K562 (cell line): ENCODE measurements at regions not wholly inside any gene's neighbourhood (a gene's known extent, or its start where the extent isn't known, plus 50 kb on each side); places are given as distances from the start of the nearest gene placed in this dataset.

Source experiments
- ATAC-seq: fragments of 200-7000 bp; cut with Tn5 transposase; 3 replicates; pipeline ENCODE4 v1.9.1; 2020; ENCODE audit warnings: moderate library complexity
- BruUV-seq: library from RNA; stranded (reverse); fragments of 400-500 nt; replicated peaks from 2 replicates; lab custom pipeline; 2021; lab: Mats Ljungman, UMichigan
- CTCF ChIA-PET: fragments of 300-600 bp; formaldehyde crosslinking; extraction: SDS; loops from one replicate; lab custom pipeline; 2021; ENCODE audit warnings: low intra/inter-chr PET ratio; lab: Yijun Ruan, JAX
- POLR2A ChIA-PET: fragments of 300-600, 350-650 bp; sonication (Branson Sonifier 250); formaldehyde crosslinking; extraction: SDS; loops from one replicate; lab custom pipeline; 2021; ENCODE audit warnings: antibody characterized with exemption, inconsistent platforms; lab: Yijun Ruan, JAX
- DNase-seq, 4 experiments: peaks; one replicate each; pipeline versions ENCODE4 v3.0.0 to v3.0.0-alpha.2; 2011 to 2018; ENCODE audit warnings: low spot score in 3 of 4, mixed read lengths in 3 of 4; ENCODE audit errors: extremely low read depth in 1 of 4
- FAIRE-seq: peaks from 2 replicates; lab custom pipeline; 2011; peaks lifted over from hg19 to GRCh38; lab: Jason Lieb, UNC
- H2AFZ ChIP-seq: 2 replicates; pipeline ENCODE4 v1.6.0; 2011; ENCODE audit warnings: low read depth, low read length, control low read depth, inconsistent platforms
- H3K27ac ChIP-seq: fragments of 200-600 bp; 3 replicates; pipeline ENCODE4 v1.8.0; 2011; ENCODE audit warnings: low read depth, mild to moderate bottlenecking, control low read depth, inconsistent platforms, low read length, moderate library complexity, mixed read lengths; ENCODE audit errors: extremely low read depth
- H3K27me3 ChIP-seq, 2 experiments: fragments of 300-600 bp in 1 of 2; 2 replicates in 1 of 2; 3 replicates in 1 of 2; pipeline versions ENCODE4 v1.6.0 to v1.8.0; 2011; ENCODE audit warnings: inconsistent platforms in 2 of 2, low read length in 2 of 2, mild to moderate bottlenecking in 1 of 2, mixed read lengths in 1 of 2, moderate library complexity in 1 of 2; ENCODE audit not compliant: control insufficient read depth in 2 of 2, insufficient read depth in 2 of 2
- H3K36me3 ChIP-seq: fragments of 300-600 bp; 3 replicates; pipeline ENCODE4 v1.8.0; 2011; ENCODE audit warnings: mild to moderate bottlenecking, low read length, inconsistent platforms; ENCODE audit not compliant: control insufficient read depth, insufficient read depth
- H3K4me1 ChIP-seq, 2 experiments: fragments of 200-600 bp in 1 of 2; replicated peaks in 1 of 2; 2 replicates in 1 of 2; 3 replicates in 1 of 2; pipeline versions ENCODE4 v1.5.1 to v1.8.0; 2011; ENCODE audit warnings: inconsistent platforms in 2 of 2, low read length in 2 of 2, mild to moderate bottlenecking in 1 of 2, mixed read lengths in 1 of 2, moderate library complexity in 1 of 2; ENCODE audit not compliant: control insufficient read depth in 2 of 2, insufficient read depth in 2 of 2
- H3K4me2 ChIP-seq: 2 replicates; pipeline ENCODE4 v1.6.1; 2011; ENCODE audit warnings: low read length, control low read depth, inconsistent platforms, mixed read lengths; ENCODE audit not compliant: insufficient read depth
- H3K4me3 ChIP-seq: fragments of 200-600 bp; sonication (generic), shearing (Covaris generic); 2 replicates; pipeline ENCODE4 v1.5.1; 2016; ENCODE audit warnings: control low read depth, inconsistent platforms
- H3K79me2 ChIP-seq: fragments of 200-600 bp; 3 replicates; pipeline ENCODE4 v1.8.0; 2011; ENCODE audit warnings: low read length, inconsistent platforms; ENCODE audit not compliant: control insufficient read depth, insufficient read depth
- H3K9ac ChIP-seq, 2 experiments: 2 replicates each; pipeline versions ENCODE4 v1.6.0 to v1.6.1; 2011; ENCODE audit warnings: low read depth in 2 of 2, low read length in 2 of 2, control low read depth in 1 of 2, inconsistent platforms in 1 of 2, mild to moderate bottlenecking in 1 of 2, mixed read lengths in 1 of 2; ENCODE audit not compliant: insufficient read depth in 1 of 2
- H3K9me1 ChIP-seq: one replicate; pipeline ENCODE4 v1.6.0; 2011; ENCODE audit warnings: inconsistent platforms, mild to moderate bottlenecking, low read length, moderate library complexity; ENCODE audit not compliant: control insufficient read depth, insufficient read depth
- H3K9me3 ChIP-seq: replicated peaks from 2 replicates; pipeline ENCODE4 v1.5.1; 2011; ENCODE audit warnings: low read depth, low read length, inconsistent platforms; ENCODE audit not compliant: control insufficient read depth, insufficient read depth
- H4K20me1 ChIP-seq: replicated peaks from 2 replicates; pipeline ENCODE4 v1.6.1; 2011; ENCODE audit warnings: low read length, inconsistent platforms, mixed read lengths; ENCODE audit not compliant: control insufficient read depth, insufficient read depth
- ARNT ChIP-seq, 2 experiments: fragments of 450-650 bp; IDR thresholded peaks; 2 replicates each; pipeline ENCODE4 v1.6.1; 2016; ENCODE audit warnings: mild to moderate bottlenecking in 1 of 2
- FOXA1 ChIP-seq: fragments of 450-650 bp; IDR thresholded peaks from 2 replicates; pipeline ENCODE4 v1.6.1; 2016; ENCODE audit warnings: mild to moderate bottlenecking, borderline replicate concordance
- GABPB1 ChIP-seq: sonication (generic); formaldehyde crosslinking; IDR thresholded peaks from 2 replicates; pipeline ENCODE4 v1.8.0; 2022; ENCODE audit warnings: mild to moderate bottlenecking, missing genetic modification reagents
- GATAD2A ChIP-seq: fragments of 450-650 bp; IDR thresholded peaks from 2 replicates; pipeline ENCODE4 v1.6.1; 2017
- GATAD2B ChIP-seq: fragments of 450-650 bp; IDR thresholded peaks from 2 replicates; pipeline ENCODE4 v1.6.1; 2017; ENCODE audit warnings: mild to moderate bottlenecking, borderline replicate concordance
- PRMT5 ChIP-seq: sonication (generic); formaldehyde crosslinking; IDR thresholded peaks from 2 replicates; pipeline ENCODE4 v1.5.0; 2020; ENCODE audit warnings: missing genetic modification reagents
- ZBTB8A ChIP-seq: fragments of 450-650 bp; IDR thresholded peaks from 2 replicates; pipeline ENCODE4 v1.6.1; 2018; ENCODE audit warnings: mild to moderate bottlenecking, moderate library complexity; ENCODE audit not compliant: partially characterized antibody
- ZNF384 ChIP-seq: IDR thresholded peaks from 2 replicates; pipeline ENCODE4 v1.6.1; 2012; ENCODE audit warnings: low read depth, low read length, improper control_type of control experiment
- ZNF717 ChIP-seq: fragments of 250-450 bp; sonication (Bioruptor Pico); IDR thresholded peaks from 2 replicates; pipeline ENCODE4 v1.5.0; 2021
- ZNF780A ChIP-seq: fragments of 250-450 bp; sonication (Bioruptor Pico); IDR thresholded peaks from 2 replicates; pipeline ENCODE4 v1.5.0; 2021; ENCODE audit warnings: mild to moderate bottlenecking
- WGBS: fragments of 100-300 bp; shearing (Covaris generic); methylation state at CpG from one replicate; pipeline ENCODE4 v1.1.6; 2016; ENCODE audit warnings: low coverage, mixed read lengths; ENCODE audit not compliant: insufficient coverage; ENCODE audit errors: missing lambda C conversion rate; 5-methylcytosine and 5-hydroxymethylcytosine counted together
- in situ Hi-C: fragments of 300-500 bp; cut with MboI; formaldehyde crosslinking; loops from 4 replicates; pipeline ENCODE4 v1.15.0; 2018; ENCODE audit warnings: inconsistent platforms, mixed read lengths
- intact Hi-C: fragments of 100-400 bp; cut with micrococcal nuclease; formaldehyde crosslinking; loops from 2 replicates; pipeline ENCODE4 v1.14.2; 2022
- TF ChIP-seq, protein P1 (sequence below), 2 experiments: IDR thresholded peaks; 2 replicates each; pipeline ENCODE4 v1.6.1; 2011; ENCODE audit warnings: borderline replicate concordance in 1 of 2, control low read depth in 1 of 2, low read depth in 1 of 2, low read length in 1 of 2, mild to moderate bottlenecking in 1 of 2, mixed read lengths in 1 of 2, moderate library complexity in 1 of 2; ENCODE audit not compliant: insufficient read depth in 1 of 2, insufficient read length in 1 of 2, poor library complexity in 1 of 2, severe bottlenecking in 1 of 2; ENCODE audit errors: extremely low read depth in 1 of 2
- TF ChIP-seq, protein P2 (sequence below), 2 experiments: fragments of 450-650 bp; conservative IDR thresholded peaks; 2 replicates each; pipeline ENCODE4 v1.6.1; 2017; ENCODE audit warnings: mild to moderate bottlenecking in 2 of 2, moderate library complexity in 2 of 2
- TF ChIP-seq, protein P3 (sequence below): fragments of 450-650 bp; formaldehyde crosslinking; IDR thresholded peaks from 2 replicates; pipeline ENCODE4 v1.4.0; 2022; ENCODE audit warnings: mild to moderate bottlenecking, moderate library complexity

DNA sequence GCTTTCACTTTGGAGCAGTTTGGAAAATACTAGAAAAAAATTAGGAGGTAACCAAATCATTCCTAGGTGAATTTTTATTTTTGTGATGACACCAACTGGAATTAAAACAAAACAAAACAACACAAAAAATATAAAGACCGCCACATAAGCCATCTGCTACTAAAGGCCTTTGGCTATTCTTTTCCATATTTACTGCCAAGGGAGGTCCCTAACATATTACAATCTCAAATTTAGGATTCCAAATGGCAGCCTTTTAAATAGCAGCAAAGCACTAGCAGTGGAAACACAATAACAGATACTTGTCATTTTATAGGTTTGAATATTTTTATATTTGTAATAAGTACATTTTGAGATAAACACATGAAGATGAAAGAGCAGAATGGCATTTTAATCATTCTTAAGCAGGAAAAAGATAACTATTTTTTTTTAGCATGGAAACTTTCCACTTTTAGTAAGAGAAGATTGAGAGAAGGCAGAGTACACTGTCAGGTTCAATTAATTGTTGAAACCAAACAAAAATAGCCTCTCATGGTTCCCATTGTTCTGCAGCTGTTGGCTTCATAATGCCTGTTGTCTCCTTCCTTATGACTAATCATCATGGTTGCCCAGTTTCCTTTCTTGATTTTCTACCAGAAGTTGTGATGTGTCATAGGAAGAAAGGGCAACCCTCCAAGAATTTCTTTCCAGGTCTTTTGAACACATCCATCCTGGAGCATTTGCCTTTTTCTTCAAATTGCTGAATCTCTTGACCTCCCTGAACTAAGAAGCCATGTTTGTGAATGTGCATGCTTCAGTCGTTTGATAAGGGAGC is 219.0 kb upstream of the EMCN start:
- Histone ChIP-seq H3K9ac (no peak overlapping the region), H3K27me3 (no peaks in the 10 kb centered on the region), H3K4me2 (no peak overlapping the region), H3K9me1 (no peaks in the 10 kb centered on the region), H3K4me1 (no peaks in the 10 kb centered on the region), H4K20me1 (no peaks in the 10 kb centered on the region), H3K27ac (no peak overlapping the region), H3K36me3 (no peaks in the 10 kb centered on the region), H3K9me3 (no peaks in the 10 kb centered on the region; the same call in 1 of the 2 replicates), H3K79me2 (no peaks in the 10 kb centered on the region), H2AFZ (no peak overlapping the region), H3K4me3 (no peak overlapping the region)
- FAIRE-seq, result no peak
- BruUV-seq, result no TSS peak
- intact Hi-C loops, result no loop called here
- ChIA-PET CTCF (no interaction called here), POLR2A (no interaction called here)
- TF ChIP-seq ZNF717 (CRISPR knock-in tag) (no peak), ARNT (IDR thresholded peaks at IDR 0.05) (no peak), GATAD2A (no peak), ZNF780A (no peak)
- ATAC-seq, result no peak
- no peak for DNase-seq
- 4% methylated on average over 2 of the region's 2 CpGs for WGBS
- in situ Hi-C loops, result no loop called here

DNA sequence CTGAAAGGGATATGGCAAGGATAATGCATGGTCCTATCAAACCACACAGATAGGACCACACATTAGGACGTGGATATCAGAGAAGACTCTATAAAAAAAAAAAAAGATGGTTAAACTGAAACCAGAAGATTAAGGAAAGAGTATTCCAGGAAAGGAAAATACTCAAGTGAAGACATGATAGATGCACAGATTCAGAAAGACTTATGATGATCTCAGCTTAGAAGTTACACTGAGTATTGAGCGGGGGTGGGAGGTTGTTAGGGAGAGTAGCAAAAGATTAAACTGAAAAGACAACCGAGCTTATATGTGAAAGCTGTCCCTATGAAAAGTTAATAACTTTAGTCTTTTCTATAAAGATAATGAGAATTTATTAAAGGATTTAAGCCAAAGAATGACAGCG is 211.0 kb upstream of the EMCN start:
- WGBS, result 0% methylated on average over 4 of the region's 4 CpGs
- H3K9me3 ChIP-seq, result no peaks in the 10 kb centered on the region; the same call in 1 of the 2 replicates
- intact Hi-C loops (no loop called here), in situ Hi-C loops (no loop called here)
- H3K36me3 ChIP-seq, result no peaks in the 10 kb centered on the region
- no peaks in the 10 kb centered on the region for H3K79me2 ChIP-seq
- no peaks in the 10 kb centered on the region for H4K20me1 ChIP-seq
- no peaks in the 10 kb centered on the region for H3K9me1 ChIP-seq
- ChIA-PET POLR2A (no interaction called here), CTCF (no interaction called here)
- no TSS peak for BruUV-seq
- ATAC-seq, result no peak
- H3K9ac ChIP-seq, result no peak overlapping the region
- no peaks in the 10 kb centered on the region for H3K4me1 ChIP-seq
- FAIRE-seq, result no peak
- H2AFZ ChIP-seq, result no peak overlapping the region
- no peak overlapping the region for H3K4me2 ChIP-seq
- no peak overlapping the region for H3K4me3 ChIP-seq
- no peaks in the 10 kb centered on the region for H3K27me3 ChIP-seq
- DNase-seq, result no peak
- H3K27ac ChIP-seq, result no peak overlapping the region
- TF ChIP-seq ZBTB8A, result no peak
- no peak for TF ChIP-seq ZNF384
- TF ChIP-seq PRMT5 (CRISPR knock-in tag), result no peak
- TF ChIP-seq, protein P1, sequence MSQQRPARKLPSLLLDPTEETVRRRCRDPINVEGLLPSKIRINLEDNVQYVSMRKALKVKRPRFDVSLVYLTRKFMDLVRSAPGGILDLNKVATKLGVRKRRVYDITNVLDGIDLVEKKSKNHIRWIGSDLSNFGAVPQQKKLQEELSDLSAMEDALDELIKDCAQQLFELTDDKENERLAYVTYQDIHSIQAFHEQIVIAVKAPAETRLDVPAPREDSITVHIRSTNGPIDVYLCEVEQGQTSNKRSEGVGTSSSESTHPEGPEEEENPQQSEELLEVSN (IDR thresholded peaks at IDR 0.05; ENCODE audit: borderline replicate concordance in 1 of 2, extremely low read depth in 1 of 2, insufficient read depth in 1 of 2, insufficient read length in 1 of 2, low read depth in 1 of 2, low read length in 1 of 2, poor library complexity in 1 of 2, severe bottlenecking in 1 of 2), result no peak
- no peak for TF ChIP-seq GABPB1
- TF ChIP-seq, protein P2, sequence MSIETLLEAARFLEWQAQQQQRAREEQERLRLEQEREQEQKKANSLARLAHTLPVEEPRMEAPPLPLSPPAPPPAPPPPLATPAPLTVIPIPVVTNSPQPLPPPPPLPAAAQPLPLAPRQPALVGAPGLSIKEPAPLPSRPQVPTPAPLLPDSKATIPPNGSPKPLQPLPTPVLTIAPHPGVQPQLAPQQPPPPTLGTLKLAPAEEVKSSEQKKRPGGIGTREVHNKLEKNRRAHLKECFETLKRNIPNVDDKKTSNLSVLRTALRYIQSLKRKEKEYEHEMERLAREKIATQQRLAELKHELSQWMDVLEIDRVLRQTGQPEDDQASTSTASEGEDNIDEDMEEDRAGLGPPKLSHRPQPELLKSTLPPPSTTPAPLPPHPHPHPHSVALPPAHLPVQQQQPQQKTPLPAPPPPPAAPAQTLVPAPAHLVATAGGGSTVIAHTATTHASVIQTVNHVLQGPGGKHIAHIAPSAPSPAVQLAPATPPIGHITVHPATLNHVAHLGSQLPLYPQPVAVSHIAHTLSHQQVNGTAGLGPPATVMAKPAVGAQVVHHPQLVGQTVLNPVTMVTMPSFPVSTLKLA (conservative IDR thresholded peaks at IDR 0.05), result no peak
- TF ChIP-seq FOXA1, result no peak
- no peak for TF ChIP-seq GATAD2B
- TF ChIP-seq, protein P3, sequence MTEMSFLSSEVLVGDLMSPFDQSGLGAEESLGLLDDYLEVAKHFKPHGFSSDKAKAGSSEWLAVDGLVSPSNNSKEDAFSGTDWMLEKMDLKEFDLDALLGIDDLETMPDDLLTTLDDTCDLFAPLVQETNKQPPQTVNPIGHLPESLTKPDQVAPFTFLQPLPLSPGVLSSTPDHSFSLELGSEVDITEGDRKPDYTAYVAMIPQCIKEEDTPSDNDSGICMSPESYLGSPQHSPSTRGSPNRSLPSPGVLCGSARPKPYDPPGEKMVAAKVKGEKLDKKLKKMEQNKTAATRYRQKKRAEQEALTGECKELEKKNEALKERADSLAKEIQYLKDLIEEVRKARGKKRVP, result no peak
